WTC11 (cell line): ENCODE measurements at regions not wholly inside any gene's neighbourhood (a gene's known extent, or its start where the extent isn't known, plus 50 kb on each side); places are given as distances from the start of the nearest gene placed in this dataset.
A peak's percentile ranks its signal among the peaks of the same experiment; 100 is the strongest.

Source experiments
- ATAC-seq: fragments of 200-7000 bp; cut with Tn5 transposase; 2 replicates; pipeline ENCODE4 v1.10.0; 2021; ENCODE audit warnings: mild to moderate bottlenecking, moderate library complexity
- CTCF ChIA-PET: fragments of 300-600 bp; sonication (Branson Sonifier 250); formaldehyde crosslinking; loops from one replicate; lab custom pipeline; 2021; ENCODE audit warnings: antibody characterized with exemption; lab: Charles Lee
- POLR2A ChIA-PET: fragments of 350-600 bp; sonication (Branson Sonifier 250); formaldehyde crosslinking; loops from one replicate; lab custom pipeline; 2021; ENCODE audit warnings: antibody characterized with exemption; lab: Charles Lee
- DNase-seq: peaks from one replicate; pipeline ENCODE4 v3.0.0; 2021; ENCODE audit warnings: low spot score
- H3K27ac Mint-ChIP-seq: 2 replicates; pipeline ENCODE4 v1.8.0; 2021; ENCODE audit warnings: mixed read lengths
- H3K27me3 Mint-ChIP-seq: 2 replicates; pipeline ENCODE4 v1.8.0; 2021; ENCODE audit warnings: low read depth, mild to moderate bottlenecking, moderate library complexity, mixed read lengths
- H3K36me3 Mint-ChIP-seq: 2 replicates; pipeline ENCODE4 v1.8.0; 2021; ENCODE audit warnings: mixed read lengths
- H3K4me1 Mint-ChIP-seq: 2 replicates; pipeline ENCODE4 v1.8.0; 2022; ENCODE audit warnings: mixed read lengths
- H3K4me3 Mint-ChIP-seq: 2 replicates; pipeline ENCODE4 v1.8.0; 2021; ENCODE audit warnings: mild to moderate bottlenecking, moderate library complexity, mixed read lengths
- H3K9me3 Mint-ChIP-seq: 2 replicates; pipeline ENCODE4 v1.8.0; 2021; ENCODE audit warnings: mixed read lengths
- ELF4 ChIP-seq: sonication (generic); formaldehyde crosslinking; IDR thresholded peaks from 2 replicates; pipeline ENCODE4 v1.8.1; 2022; ENCODE audit warnings: low read depth, mild to moderate bottlenecking, moderate library complexity, missing genetic modification reagents
- ESRRA ChIP-seq: sonication (generic); formaldehyde crosslinking; IDR thresholded peaks from 2 replicates; pipeline ENCODE4 v1.8.1; 2022; ENCODE audit warnings: mild to moderate bottlenecking, missing genetic modification reagents, borderline replicate concordance
- ETV6 ChIP-seq: sonication (generic); formaldehyde crosslinking; IDR thresholded peaks from 2 replicates; pipeline ENCODE4 v1.8.1; 2022; ENCODE audit warnings: mild to moderate bottlenecking, missing genetic modification reagents
- FOXJ3 ChIP-seq: sonication (generic); formaldehyde crosslinking; IDR thresholded peaks from 2 replicates; pipeline ENCODE4 v1.9.0; 2021; ENCODE audit warnings: missing genetic modification reagents, mild to moderate bottlenecking, borderline replicate concordance
- FOXK1 ChIP-seq: sonication (generic); formaldehyde crosslinking; IDR thresholded peaks from 2 replicates; pipeline ENCODE4 v1.8.0; 2022; ENCODE audit warnings: mild to moderate bottlenecking, moderate library complexity, missing genetic modification reagents
- FOXP1 ChIP-seq: sonication (generic); formaldehyde crosslinking; IDR thresholded peaks from 2 replicates; pipeline ENCODE4 v1.8.0; 2022; ENCODE audit warnings: missing genetic modification reagents, mild to moderate bottlenecking, moderate library complexity, borderline replicate concordance
- PRRX2 ChIP-seq: fragments of 250-450 bp; sonication (Bioruptor Pico); IDR thresholded peaks from 2 replicates; pipeline ENCODE4 v1.8.0; 2021; ENCODE audit warnings: mild to moderate bottlenecking
- TF ChIP-seq, protein P1 (sequence below): fragments of 250-450 bp; sonication (Bioruptor Pico); IDR thresholded peaks from 2 replicates; pipeline ENCODE4 v1.9.0; 2021; ENCODE audit warnings: mild to moderate bottlenecking
- TF ChIP-seq, protein P2 (sequence below): sonication (generic); formaldehyde crosslinking; IDR thresholded peaks from 2 replicates; pipeline ENCODE4 v1.8.0; 2023; ENCODE audit warnings: mild to moderate bottlenecking, missing genetic modification reagents
- TF ChIP-seq, protein P3 (sequence below): sonication (generic); formaldehyde crosslinking; IDR thresholded peaks from 2 replicates; pipeline ENCODE4 v1.8.0; 2022; ENCODE audit warnings: mild to moderate bottlenecking, missing genetic modification reagents
- TF ChIP-seq, protein P4 (sequence below): fragments of 200-600 bp; IDR thresholded peaks from 2 replicates; pipeline ENCODE4 v1.8.0; 2022; ENCODE audit warnings: antibody characterized with exemption
- TF ChIP-seq, protein P5 (sequence below): sonication (generic); formaldehyde crosslinking; IDR thresholded peaks from 2 replicates; pipeline ENCODE4 v1.8.0; 2022; ENCODE audit warnings: missing genetic modification reagents
- TF ChIP-seq, protein P6 (sequence below): sonication (generic); formaldehyde crosslinking; IDR thresholded peaks from 2 replicates; pipeline ENCODE4 v1.8.1; 2023; ENCODE audit warnings: mild to moderate bottlenecking, missing genetic modification reagents, moderate library complexity

DNA sequence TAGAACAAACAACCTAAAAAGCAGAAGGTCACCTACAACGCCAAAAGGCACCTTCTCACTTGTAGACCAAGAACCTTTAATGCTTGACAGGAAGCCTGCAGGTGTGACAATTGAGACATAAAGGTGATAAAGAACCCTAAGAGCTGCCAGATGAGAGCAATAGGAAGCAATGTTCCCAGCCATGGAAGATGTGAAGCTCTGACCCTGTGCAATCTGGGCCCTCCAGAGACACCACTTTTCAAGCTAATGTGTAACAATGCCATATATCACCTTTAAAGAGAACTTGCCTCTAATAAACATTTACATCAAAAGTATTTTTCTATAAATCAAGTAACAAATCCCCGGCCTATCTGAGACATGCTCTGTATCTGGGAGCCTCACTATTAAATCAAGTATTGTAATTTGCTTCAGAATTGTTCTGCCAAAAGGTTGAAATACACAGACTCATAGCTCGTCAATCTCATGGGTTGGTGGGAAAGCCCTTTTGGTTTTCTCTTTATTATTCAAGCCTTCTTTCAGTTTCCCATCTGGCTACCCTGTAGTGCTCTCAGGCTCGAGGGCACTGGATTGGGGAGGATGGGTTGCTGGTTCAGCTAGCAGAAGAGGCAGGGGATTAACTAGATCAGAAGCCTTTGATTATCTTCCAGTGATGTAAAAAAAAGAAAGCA lies 368.9 kb downstream of the BUD13 start:
- H3K4me1 Mint-ChIP-seq: peaks cover 34% of the 10 kb centered on the region
- TF ChIP-seq FOXP1 (CRISPR knock-in tag): no peak
- TF ChIP-seq, protein P1, sequence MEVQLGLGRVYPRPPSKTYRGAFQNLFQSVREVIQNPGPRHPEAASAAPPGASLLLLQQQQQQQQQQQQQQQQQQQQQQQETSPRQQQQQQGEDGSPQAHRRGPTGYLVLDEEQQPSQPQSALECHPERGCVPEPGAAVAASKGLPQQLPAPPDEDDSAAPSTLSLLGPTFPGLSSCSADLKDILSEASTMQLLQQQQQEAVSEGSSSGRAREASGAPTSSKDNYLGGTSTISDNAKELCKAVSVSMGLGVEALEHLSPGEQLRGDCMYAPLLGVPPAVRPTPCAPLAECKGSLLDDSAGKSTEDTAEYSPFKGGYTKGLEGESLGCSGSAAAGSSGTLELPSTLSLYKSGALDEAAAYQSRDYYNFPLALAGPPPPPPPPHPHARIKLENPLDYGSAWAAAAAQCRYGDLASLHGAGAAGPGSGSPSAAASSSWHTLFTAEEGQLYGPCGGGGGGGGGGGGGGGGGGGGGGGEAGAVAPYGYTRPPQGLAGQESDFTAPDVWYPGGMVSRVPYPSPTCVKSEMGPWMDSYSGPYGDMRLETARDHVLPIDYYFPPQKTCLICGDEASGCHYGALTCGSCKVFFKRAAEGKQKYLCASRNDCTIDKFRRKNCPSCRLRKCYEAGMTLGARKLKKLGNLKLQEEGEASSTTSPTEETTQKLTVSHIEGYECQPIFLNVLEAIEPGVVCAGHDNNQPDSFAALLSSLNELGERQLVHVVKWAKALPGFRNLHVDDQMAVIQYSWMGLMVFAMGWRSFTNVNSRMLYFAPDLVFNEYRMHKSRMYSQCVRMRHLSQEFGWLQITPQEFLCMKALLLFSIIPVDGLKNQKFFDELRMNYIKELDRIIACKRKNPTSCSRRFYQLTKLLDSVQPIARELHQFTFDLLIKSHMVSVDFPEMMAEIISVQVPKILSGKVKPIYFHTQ: no peak
- no peak for TF ChIP-seq ELF4
- no peak for TF ChIP-seq ETV6 (CRISPR knock-in tag)
- TF ChIP-seq FOXK1: no peak
- TF ChIP-seq, protein P2, sequence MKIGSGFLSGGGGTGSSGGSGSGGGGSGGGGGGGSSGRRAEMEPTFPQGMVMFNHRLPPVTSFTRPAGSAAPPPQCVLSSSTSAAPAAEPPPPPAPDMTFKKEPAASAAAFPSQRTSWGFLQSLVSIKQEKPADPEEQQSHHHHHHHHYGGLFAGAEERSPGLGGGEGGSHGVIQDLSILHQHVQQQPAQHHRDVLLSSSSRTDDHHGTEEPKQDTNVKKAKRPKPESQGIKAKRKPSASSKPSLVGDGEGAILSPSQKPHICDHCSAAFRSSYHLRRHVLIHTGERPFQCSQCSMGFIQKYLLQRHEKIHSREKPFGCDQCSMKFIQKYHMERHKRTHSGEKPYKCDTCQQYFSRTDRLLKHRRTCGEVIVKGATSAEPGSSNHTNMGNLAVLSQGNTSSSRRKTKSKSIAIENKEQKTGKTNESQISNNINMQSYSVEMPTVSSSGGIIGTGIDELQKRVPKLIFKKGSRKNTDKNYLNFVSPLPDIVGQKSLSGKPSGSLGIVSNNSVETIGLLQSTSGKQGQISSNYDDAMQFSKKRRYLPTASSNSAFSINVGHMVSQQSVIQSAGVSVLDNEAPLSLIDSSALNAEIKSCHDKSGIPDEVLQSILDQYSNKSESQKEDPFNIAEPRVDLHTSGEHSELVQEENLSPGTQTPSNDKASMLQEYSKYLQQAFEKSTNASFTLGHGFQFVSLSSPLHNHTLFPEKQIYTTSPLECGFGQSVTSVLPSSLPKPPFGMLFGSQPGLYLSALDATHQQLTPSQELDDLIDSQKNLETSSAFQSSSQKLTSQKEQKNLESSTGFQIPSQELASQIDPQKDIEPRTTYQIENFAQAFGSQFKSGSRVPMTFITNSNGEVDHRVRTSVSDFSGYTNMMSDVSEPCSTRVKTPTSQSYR: no peak
- TF ChIP-seq, protein P3, sequence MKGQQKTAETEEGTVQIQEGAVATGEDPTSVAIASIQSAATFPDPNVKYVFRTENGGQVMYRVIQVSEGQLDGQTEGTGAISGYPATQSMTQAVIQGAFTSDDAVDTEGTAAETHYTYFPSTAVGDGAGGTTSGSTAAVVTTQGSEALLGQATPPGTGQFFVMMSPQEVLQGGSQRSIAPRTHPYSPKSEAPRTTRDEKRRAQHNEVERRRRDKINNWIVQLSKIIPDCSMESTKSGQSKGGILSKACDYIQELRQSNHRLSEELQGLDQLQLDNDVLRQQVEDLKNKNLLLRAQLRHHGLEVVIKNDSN (CRISPR knock-in tag): no peak
- TF ChIP-seq, protein P4, sequence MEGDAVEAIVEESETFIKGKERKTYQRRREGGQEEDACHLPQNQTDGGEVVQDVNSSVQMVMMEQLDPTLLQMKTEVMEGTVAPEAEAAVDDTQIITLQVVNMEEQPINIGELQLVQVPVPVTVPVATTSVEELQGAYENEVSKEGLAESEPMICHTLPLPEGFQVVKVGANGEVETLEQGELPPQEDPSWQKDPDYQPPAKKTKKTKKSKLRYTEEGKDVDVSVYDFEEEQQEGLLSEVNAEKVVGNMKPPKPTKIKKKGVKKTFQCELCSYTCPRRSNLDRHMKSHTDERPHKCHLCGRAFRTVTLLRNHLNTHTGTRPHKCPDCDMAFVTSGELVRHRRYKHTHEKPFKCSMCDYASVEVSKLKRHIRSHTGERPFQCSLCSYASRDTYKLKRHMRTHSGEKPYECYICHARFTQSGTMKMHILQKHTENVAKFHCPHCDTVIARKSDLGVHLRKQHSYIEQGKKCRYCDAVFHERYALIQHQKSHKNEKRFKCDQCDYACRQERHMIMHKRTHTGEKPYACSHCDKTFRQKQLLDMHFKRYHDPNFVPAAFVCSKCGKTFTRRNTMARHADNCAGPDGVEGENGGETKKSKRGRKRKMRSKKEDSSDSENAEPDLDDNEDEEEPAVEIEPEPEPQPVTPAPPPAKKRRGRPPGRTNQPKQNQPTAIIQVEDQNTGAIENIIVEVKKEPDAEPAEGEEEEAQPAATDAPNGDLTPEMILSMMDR: no peak
- no peak for TF ChIP-seq ESRRA (CRISPR knock-in tag)
- no peak for TF ChIP-seq FOXJ3 (CRISPR knock-in tag)
- TF ChIP-seq, protein P5, sequence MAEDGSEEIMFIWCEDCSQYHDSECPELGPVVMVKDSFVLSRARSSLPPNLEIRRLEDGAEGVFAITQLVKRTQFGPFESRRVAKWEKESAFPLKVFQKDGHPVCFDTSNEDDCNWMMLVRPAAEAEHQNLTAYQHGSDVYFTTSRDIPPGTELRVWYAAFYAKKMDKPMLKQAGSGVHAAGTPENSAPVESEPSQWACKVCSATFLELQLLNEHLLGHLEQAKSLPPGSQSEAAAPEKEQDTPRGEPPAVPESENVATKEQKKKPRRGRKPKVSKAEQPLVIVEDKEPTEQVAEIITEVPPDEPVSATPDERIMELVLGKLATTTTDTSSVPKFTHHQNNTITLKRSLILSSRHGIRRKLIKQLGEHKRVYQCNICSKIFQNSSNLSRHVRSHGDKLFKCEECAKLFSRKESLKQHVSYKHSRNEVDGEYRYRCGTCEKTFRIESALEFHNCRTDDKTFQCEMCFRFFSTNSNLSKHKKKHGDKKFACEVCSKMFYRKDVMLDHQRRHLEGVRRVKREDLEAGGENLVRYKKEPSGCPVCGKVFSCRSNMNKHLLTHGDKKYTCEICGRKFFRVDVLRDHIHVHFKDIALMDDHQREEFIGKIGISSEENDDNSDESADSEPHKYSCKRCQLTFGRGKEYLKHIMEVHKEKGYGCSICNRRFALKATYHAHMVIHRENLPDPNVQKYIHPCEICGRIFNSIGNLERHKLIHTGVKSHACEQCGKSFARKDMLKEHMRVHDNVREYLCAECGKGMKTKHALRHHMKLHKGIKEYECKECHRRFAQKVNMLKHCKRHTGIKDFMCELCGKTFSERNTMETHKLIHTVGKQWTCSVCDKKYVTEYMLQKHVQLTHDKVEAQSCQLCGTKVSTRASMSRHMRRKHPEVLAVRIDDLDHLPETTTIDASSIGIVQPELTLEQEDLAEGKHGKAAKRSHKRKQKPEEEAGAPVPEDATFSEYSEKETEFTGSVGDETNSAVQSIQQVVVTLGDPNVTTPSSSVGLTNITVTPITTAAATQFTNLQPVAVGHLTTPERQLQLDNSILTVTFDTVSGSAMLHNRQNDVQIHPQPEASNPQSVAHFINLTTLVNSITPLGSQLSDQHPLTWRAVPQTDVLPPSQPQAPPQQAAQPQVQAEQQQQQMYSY (CRISPR knock-in tag): no peak
- TF ChIP-seq, protein P6, sequence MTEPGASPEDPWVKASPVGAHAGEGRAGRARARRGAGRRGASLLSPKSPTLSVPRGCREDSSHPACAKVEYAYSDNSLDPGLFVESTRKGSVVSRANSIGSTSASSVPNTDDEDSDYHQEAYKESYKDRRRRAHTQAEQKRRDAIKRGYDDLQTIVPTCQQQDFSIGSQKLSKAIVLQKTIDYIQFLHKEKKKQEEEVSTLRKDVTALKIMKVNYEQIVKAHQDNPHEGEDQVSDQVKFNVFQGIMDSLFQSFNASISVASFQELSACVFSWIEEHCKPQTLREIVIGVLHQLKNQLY (CRISPR knock-in tag): no peak
- no peak for TF ChIP-seq PRRX2 (CRISPR knock-in tag)
- TF ChIP-seq, all 79 proteins: peak for 0
- no peaks in the 10 kb centered on the region for H3K36me3 Mint-ChIP-seq
- no peaks in the 10 kb centered on the region for H3K27me3 Mint-ChIP-seq
- CTCF ChIA-PET: interaction anchor here (0.7 to 1.2 kb wide), 2 partner anchors 95 to 122 kb away, joined by 3 read pairs; no protein-coding TSS in a partner anchor
- POLR2A ChIA-PET: no interaction called here
- no peaks in the 10 kb centered on the region for H3K9me3 Mint-ChIP-seq
- H3K4me3 Mint-ChIP-seq: no peak overlapping the region
- DNase-seq: no peak
- no peak overlapping the region for H3K27ac Mint-ChIP-seq
- ATAC-seq: peak; percentile 53
